IPS-20b (cell line): ENCODE measurements at regions not wholly inside any gene's neighbourhood (a gene's known extent, or its start where the extent isn't known, plus 50 kb on each side); places are given as distances from the start of the nearest gene placed in this dataset.

ENCODE experiments used
- H3K27ac ChIP-seq: one replicate; pipeline ENCODE4 v1.5.1; 2013; ENCODE audit warnings: low read length
- H3K27me3 ChIP-seq: 2 replicates; pipeline ENCODE4 v1.6.1; 2013; ENCODE audit warnings: mild to moderate bottlenecking, low read length, inconsistent platforms; ENCODE audit not compliant: insufficient read depth
- H3K36me3 ChIP-seq: 2 replicates; pipeline ENCODE4 v1.6.1; 2013; ENCODE audit warnings: low read depth, mild to moderate bottlenecking, inconsistent platforms, low read length, moderate library complexity; ENCODE audit not compliant: insufficient read depth
- H3K4me1 ChIP-seq: 2 replicates; pipeline ENCODE4 v1.6.1; 2013; ENCODE audit warnings: mild to moderate bottlenecking, control low read depth, inconsistent platforms, low read length, moderate library complexity; ENCODE audit not compliant: insufficient read depth
- H3K4me3 ChIP-seq: 2 replicates; pipeline ENCODE4 v1.5.1; 2013; ENCODE audit warnings: mild to moderate bottlenecking, low read length, inconsistent platforms
- H3K9ac ChIP-seq: 2 replicates; pipeline ENCODE4 v1.6.1; 2013; ENCODE audit warnings: low read depth, mild to moderate bottlenecking, inconsistent platforms, low read length, moderate library complexity
- H3K9me3 ChIP-seq: 2 replicates; pipeline ENCODE4 v1.6.1; 2013; ENCODE audit warnings: mild to moderate bottlenecking, low read depth, low read length, inconsistent platforms; ENCODE audit not compliant: insufficient read depth

DNA sequence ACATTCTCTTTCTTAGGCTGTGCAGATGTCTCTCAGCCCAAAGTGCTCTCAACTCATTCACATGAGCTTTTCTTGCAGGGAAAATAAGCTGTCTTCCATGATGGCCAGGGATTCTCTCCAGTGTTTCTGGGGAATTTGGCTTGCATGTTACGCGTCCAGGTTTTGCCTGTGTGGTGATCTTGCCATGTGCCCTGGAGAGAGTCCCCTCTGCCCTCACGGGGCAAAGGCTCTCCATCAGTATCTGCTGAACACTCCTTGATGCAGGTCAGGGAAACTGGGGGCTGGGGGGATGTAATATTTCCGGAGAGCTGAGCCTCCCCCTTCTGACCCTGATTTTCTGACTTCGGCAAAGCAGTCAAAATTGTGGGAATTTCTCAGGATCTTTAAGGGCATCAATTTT, 87.6 kb downstream of the ACKR3 start:
- no peaks in the 10 kb centered on the region for H3K27me3 ChIP-seq
- H3K27ac ChIP-seq, result no peak overlapping the region
- peaks cover 24% of the 10 kb centered on the region for H3K4me1 ChIP-seq

DNA sequence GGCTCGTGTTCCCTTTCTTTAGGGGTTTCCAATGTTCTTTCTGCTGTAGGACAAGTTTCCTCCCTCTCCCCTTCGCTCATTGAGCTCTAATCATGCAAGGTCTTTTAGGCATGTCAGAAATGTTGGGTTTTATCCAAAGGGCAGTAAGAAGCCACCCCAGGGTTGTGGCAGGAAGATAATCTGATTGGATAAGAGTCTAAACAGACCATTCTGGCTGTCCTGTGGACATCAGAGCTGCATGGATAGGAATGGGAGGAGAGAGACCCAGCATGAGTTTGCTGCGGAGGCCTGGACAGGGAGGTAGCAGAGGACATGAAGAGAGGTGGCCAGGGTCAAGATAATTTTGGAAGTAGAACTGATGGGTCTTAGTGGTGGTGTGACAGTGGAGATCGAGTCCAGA, 88.2 kb downstream of the ACKR3 start:
- Histone ChIP-seq H3K4me3 (no peak overlapping the region), H3K27ac (no peak overlapping the region), H3K9me3 (no peaks in the 10 kb centered on the region), H3K4me1 (peaks cover 25% of the 10 kb centered on the region), H3K27me3 (no peaks in the 10 kb centered on the region), H3K36me3 (no peaks in the 10 kb centered on the region), H3K9ac (no peak overlapping the region)

More for the DNA sequence above, 87.6 kb downstream of the ACKR3 start:
- H3K4me3 ChIP-seq, result no peak overlapping the region
- H3K9ac ChIP-seq, result no peak overlapping the region
- no peaks in the 10 kb centered on the region for H3K9me3 ChIP-seq
- H3K36me3 ChIP-seq, result no peaks in the 10 kb centered on the region

- no peaks in the 10 kb centered on the region for H3K27me3 ChIP-seq
- H3K4me3 ChIP-seq, result no peak overlapping the region
- H3K36me3 ChIP-seq, result no peaks in the 10 kb centered on the region
- no peak overlapping the region for H3K27ac ChIP-seq
- no peak overlapping the region for H3K9ac ChIP-seq
- no peaks in the 10 kb centered on the region for H3K9me3 ChIP-seq
- peaks cover 25% of the 10 kb centered on the region for H3K4me1 ChIP-seq
Observed at GRCh38 chr2:236658974-236659757, 89.5 kb downstream of the ACKR3 start.

- Histone ChIP-seq H3K27ac (no peak overlapping the region), H3K27me3 (no peaks in the 10 kb centered on the region), H3K36me3 (no peaks in the 10 kb centered on the region), H3K4me1 (peaks cover 25% of the 10 kb centered on the region), H3K4me3 (no peak overlapping the region), H3K9ac (no peak overlapping the region), H3K9me3 (no peaks in the 10 kb centered on the region)
Observed at GRCh38 chr2:236659758-236660150, 90.1 kb downstream of the ACKR3 start.

- Histone ChIP-seq H3K27ac (peak overlapping the region; percentile 67), H3K36me3 (no peaks in the 10 kb centered on the region), H3K27me3 (no peaks in the 10 kb centered on the region), H3K9me3 (peaks cover 3% of the 10 kb centered on the region; the same call in 1 of the 2 replicates), H3K9ac (peak overlapping the region; percentile 50; the same call in 1 of the 2 replicates), H3K4me1 (peaks cover 25% of the 10 kb centered on the region), H3K4me3 (peak overlapping the region; percentile 31; the same call in 1 of the 2 replicates)
Observed at GRCh38 chr2:236661061-236661761, 91.6 kb downstream of the ACKR3 start.

DNA sequence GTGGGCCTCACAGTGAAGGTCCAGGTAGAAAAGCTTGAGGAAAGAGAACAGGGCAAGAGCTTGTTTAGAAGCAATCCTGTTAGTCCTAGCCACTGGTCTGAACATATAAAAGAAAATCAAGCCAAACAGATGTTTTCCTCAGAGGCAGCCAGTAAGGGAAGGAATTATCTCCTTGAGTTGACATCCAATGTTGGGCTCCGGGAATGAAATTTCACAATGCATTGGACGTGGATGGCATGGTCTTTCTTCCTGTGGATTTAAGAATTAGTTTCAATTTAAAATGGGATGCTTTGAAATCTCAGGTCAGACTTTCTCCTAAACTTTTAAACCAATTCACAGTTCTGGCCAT, 92.1 kb downstream of the ACKR3 start:
- Histone ChIP-seq H3K9me3 (peaks cover 5% of the 10 kb centered on the region; the same call in 1 of the 2 replicates), H3K4me1 (peaks cover 25% of the 10 kb centered on the region), H3K27ac (peak overlapping the region; percentile 67), H3K27me3 (no peaks in the 10 kb centered on the region), H3K4me3 (peak overlapping the region; percentile 31; the same call in 1 of the 2 replicates), H3K36me3 (no peaks in the 10 kb centered on the region), H3K9ac (peak overlapping the region; percentile 50; the same call in 1 of the 2 replicates)

DNA sequence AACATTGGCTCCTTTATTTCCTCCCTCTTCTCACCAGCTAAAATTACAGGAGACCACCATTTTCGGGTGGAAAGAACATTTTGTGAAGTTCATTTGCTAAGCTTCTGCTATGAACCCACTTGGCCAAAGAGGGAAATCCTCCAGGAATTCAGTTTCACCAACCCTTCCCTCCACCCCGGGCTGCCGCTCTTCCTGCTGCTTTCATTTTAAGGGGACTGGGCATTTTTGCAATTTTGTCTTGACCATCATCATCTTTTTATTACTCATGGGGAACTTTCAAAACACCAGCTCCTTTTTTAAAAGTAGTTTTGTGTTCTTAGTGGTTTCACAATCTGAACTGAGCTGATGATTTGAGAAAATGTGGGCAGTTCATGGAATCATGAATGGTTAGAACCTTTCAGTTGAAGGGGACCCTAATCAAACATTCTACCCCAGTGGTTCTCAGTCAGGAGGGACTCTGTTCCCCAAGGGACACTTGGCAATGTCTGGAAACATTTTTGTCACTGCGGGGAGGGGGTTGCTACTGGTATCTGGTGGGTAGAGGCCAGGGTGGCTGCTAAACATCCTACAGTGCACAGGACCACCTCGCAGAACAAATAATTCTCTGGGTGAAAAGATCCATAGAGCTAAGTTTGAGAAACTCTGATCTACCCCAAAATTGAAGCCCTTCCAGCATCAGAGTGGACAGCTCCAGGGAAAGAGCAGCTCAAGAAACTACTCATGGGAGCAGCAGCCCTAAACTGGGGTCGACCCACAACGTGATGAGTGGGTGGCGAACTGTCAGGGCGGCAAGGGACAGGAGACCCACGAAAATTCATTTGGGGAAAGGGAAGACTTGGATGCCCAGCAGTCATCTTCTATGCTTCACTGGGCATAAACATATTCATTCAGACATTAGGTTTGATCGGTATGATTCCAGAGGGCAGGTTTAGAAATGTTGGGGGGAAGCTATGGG, 92.9 kb downstream of the ACKR3 start:
- Histone ChIP-seq H3K4me3 (no peak overlapping the region), H3K36me3 (no peaks in the 10 kb centered on the region), H3K27ac (no peak overlapping the region), H3K4me1 (peaks cover 25% of the 10 kb centered on the region), H3K9me3 (peaks cover 5% of the 10 kb centered on the region; the same call in 1 of the 2 replicates), H3K27me3 (no peaks in the 10 kb centered on the region), H3K9ac (peak overlapping the region; percentile 50; the same call in 1 of the 2 replicates)

DNA sequence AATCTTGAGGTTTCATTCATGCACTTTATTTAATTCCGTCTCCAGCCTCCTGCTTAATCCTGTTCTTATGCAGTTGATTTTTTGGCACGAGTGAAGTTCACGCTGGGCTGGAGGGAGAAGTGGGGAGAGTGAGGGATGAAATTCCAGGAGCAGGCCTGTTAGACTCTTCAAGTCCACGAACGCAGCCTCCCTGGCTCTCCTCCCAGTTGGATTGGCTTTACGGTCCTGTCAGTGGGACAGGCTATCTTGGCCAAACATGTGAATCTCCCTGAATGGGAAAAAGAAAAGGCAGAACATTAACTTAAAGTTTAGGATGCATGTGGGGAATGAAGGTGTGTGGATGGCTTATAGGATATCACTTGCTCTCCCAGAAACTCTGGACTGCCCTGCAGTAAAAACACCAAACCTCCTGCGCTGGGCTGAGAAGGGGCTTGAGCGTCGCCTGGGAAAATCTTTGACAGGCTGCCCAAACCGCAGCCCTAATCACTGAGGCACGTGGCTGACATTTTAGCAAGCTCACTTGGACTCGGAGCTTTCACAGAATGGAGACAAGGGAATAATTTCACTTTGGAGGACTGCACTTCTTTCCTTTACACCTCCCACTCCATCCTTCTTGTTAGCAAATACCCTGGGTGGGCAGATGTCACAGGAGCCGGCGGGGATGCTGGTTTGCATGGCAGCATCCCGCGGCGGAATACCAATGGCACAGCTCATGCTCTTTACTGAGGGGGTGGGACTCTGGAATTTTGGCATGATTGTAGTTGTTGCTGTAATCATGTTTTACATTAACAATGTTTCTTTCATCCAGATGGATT, 93.9 kb downstream of the ACKR3 start:
- Histone ChIP-seq H3K27me3 (no peaks in the 10 kb centered on the region), H3K9ac (no peak overlapping the region), H3K36me3 (no peaks in the 10 kb centered on the region)

GRCh38 chr2:236664136-236664535, 94.5 kb downstream of the ACKR3 start:
- no peak overlapping the region for H3K4me3 ChIP-seq
- H3K36me3 ChIP-seq, result no peaks in the 10 kb centered on the region
- H3K27ac ChIP-seq, result no peak overlapping the region
- H3K9me3 ChIP-seq, result peaks cover 5% of the 10 kb centered on the region; the same call in 1 of the 2 replicates
- peaks cover 25% of the 10 kb centered on the region for H3K4me1 ChIP-seq
- no peaks in the 10 kb centered on the region for H3K27me3 ChIP-seq
- H3K9ac ChIP-seq, result no peak overlapping the region

More for the DNA sequence above, 93.9 kb downstream of the ACKR3 start:
- Histone ChIP-seq H3K4me1 (peaks cover 25% of the 10 kb centered on the region), H3K4me3 (no peak overlapping the region), H3K27ac (no peak overlapping the region), H3K9me3 (peaks cover 5% of the 10 kb centered on the region; the same call in 1 of the 2 replicates)

GRCh38 chr2:236665101-236665500, 95.5 kb downstream of the ACKR3 start:
- Histone ChIP-seq H3K4me3 (no peak overlapping the region), H3K9ac (no peak overlapping the region), H3K36me3 (no peaks in the 10 kb centered on the region), H3K27ac (no peak overlapping the region), H3K4me1 (peaks cover 22% of the 10 kb centered on the region), H3K9me3 (peaks cover 5% of the 10 kb centered on the region; the same call in 1 of the 2 replicates), H3K27me3 (no peaks in the 10 kb centered on the region)
